Keratinocyte (primary cell): ENCODE measurements at regions not wholly inside any gene's neighbourhood (a gene's known extent, or its start where the extent isn't known, plus 50 kb on each side); places are given as distances from the start of the nearest gene placed in this dataset.

Experiments
- DNase-seq: peaks from one replicate; pipeline ENCODE4 v3.0.0-alpha.2; 2011; ENCODE audit warnings: low read depth, missing footprints, low spot score
- FAIRE-seq: peaks from 2 replicates; lab custom pipeline; 2011; peaks lifted over from hg19 to GRCh38; lab: Jason Lieb, UNC
- H2AFZ ChIP-seq: 2 replicates; pipeline ENCODE4 v1.6.0; 2012; ENCODE audit warnings: low read length, control low read depth, inconsistent platforms; ENCODE audit not compliant: control insufficient read depth
- H3K27ac ChIP-seq: 2 replicates; pipeline ENCODE4 v1.5.1; 2011; ENCODE audit warnings: low read length; ENCODE audit not compliant: control insufficient read depth, insufficient read depth
- H3K27me3 ChIP-seq: 3 replicates; pipeline ENCODE4 v1.6.0; 2011; ENCODE audit warnings: low read length; ENCODE audit not compliant: control insufficient read depth, insufficient read depth; ENCODE audit errors: extremely low read depth
- H3K36me3 ChIP-seq, 2 experiments: 2 replicates in 1 of 2; 3 replicates in 1 of 2; pipeline ENCODE4 v1.5.1; 2011; ENCODE audit warnings: low read length in 2 of 2, mild to moderate bottlenecking in 1 of 2; ENCODE audit not compliant: control insufficient read depth in 2 of 2, insufficient read depth in 2 of 2; ENCODE audit errors: extremely low read depth in 1 of 2
- H3K4me1 ChIP-seq: 3 replicates; pipeline ENCODE4 v1.5.1; 2011; ENCODE audit warnings: low read length; ENCODE audit not compliant: control insufficient read depth, insufficient read depth; ENCODE audit errors: extremely low read depth
- H3K4me2 ChIP-seq: 3 replicates; pipeline ENCODE4 v1.6.0; 2011; ENCODE audit warnings: low read depth, low read length; ENCODE audit not compliant: control insufficient read depth, insufficient read depth; ENCODE audit errors: extremely low read depth
- H3K4me3 ChIP-seq, 3 experiments: fragments of 200-600 bp in 1 of 3; sonication (generic) in 1 of 3; 2 replicates in 2 of 3; 3 replicates in 1 of 3; pipeline ENCODE4 v1.5.1; 2011 to 2016; ENCODE audit warnings: low read length in 3 of 3, mild to moderate bottlenecking in 3 of 3, control low read depth in 2 of 3, inconsistent platforms in 1 of 3, low read depth in 1 of 3, mixed read lengths in 1 of 3, mixed run types in 1 of 3, moderate library complexity in 1 of 3; ENCODE audit not compliant: control insufficient read depth in 2 of 3, insufficient read depth in 2 of 3; ENCODE audit errors: extremely low read depth in 1 of 3
- H3K79me2 ChIP-seq: 2 replicates; pipeline ENCODE4 v1.6.0; 2012; ENCODE audit warnings: low read length; ENCODE audit not compliant: control insufficient read depth, insufficient read depth
- H3K9ac ChIP-seq: 3 replicates; pipeline ENCODE4 v1.6.0; 2011; ENCODE audit warnings: low read length; ENCODE audit not compliant: control insufficient read depth, insufficient read depth; ENCODE audit errors: extremely low read depth
- H3K9me1 ChIP-seq: 3 replicates; pipeline ENCODE4 v1.6.0; 2011; ENCODE audit warnings: low read length; ENCODE audit not compliant: control insufficient read depth, insufficient read depth; ENCODE audit errors: extremely low read depth
- H3K9me3 ChIP-seq: 2 replicates; pipeline ENCODE4 v1.5.1; 2012; ENCODE audit warnings: low read depth, low read length; ENCODE audit not compliant: control insufficient read depth
- H4K20me1 ChIP-seq: 3 replicates; pipeline ENCODE4 v1.6.0; 2011; ENCODE audit warnings: low read length; ENCODE audit not compliant: control insufficient read depth, insufficient read depth; ENCODE audit errors: extremely low read depth
- CTCF ChIP-seq, 3 experiments: IDR thresholded peaks in 1 of 3; conservative IDR thresholded peaks in 1 of 3; optimal IDR thresholded peaks in 1 of 3; 2 replicates in 2 of 3; 3 replicates in 1 of 3; pipeline versions ENCODE3 to v1.5.1; 2011; ENCODE audit warnings: low read length in 3 of 3, mild to moderate bottlenecking in 3 of 3, moderate library complexity in 2 of 3, control low read depth in 1 of 3, inconsistent platforms in 1 of 3; ENCODE audit not compliant: insufficient read depth in 2 of 3; ENCODE audit errors: extremely low read depth in 1 of 3
- EZH2 ChIP-seq: IDR thresholded peaks from one replicate; pipeline ENCODE4 v1.6.1; 2012; ENCODE audit warnings: inconsistent platforms, mild to moderate bottlenecking, low read length, moderate library complexity
- dilution Hi-C: fragments of 300-500 bp; cut with MboI; formaldehyde crosslinking; loops from one replicate; pipeline ENCODE4 v1.7.0; 2020; ENCODE audit warnings: low sequenced_read_pairs; ENCODE audit not compliant: extremely low pct_ligation_motif_present

GRCh38 chr18:40099641-40100040 lies 1855.4 kb upstream of the PIK3C3 start:
- no peaks in the 10 kb centered on the region for H3K9me3 ChIP-seq
- TF ChIP-seq CTCF (optimal IDR thresholded peaks at IDR 0.05 in 1 of 3, IDR thresholded peaks at IDR 0.05 in 1 of 3, conservative IDR thresholded peaks at IDR 0.05 in 1 of 3; ENCODE audit: extremely low read depth in 1 of 3, insufficient read depth in 2 of 3, low read length in 3 of 3) (no peak), EZH2 (no peak)
- H3K27ac ChIP-seq, result no peak overlapping the region
- H3K27me3 ChIP-seq, result no peaks in the 10 kb centered on the region
- no peak overlapping the region for H3K4me2 ChIP-seq
- no peak overlapping the region for H3K9ac ChIP-seq
- no peaks in the 10 kb centered on the region for H4K20me1 ChIP-seq
- H3K9me1 ChIP-seq, result no peaks in the 10 kb centered on the region
- H2AFZ ChIP-seq, result no peak overlapping the region
- H3K36me3 ChIP-seq, result no peaks in the 10 kb centered on the region
- DNase-seq (no peak), FAIRE-seq (no peak)
- dilution Hi-C loops, result no loop called here
- H3K79me2 ChIP-seq, result no peaks in the 10 kb centered on the region
- no peaks in the 10 kb centered on the region for H3K4me1 ChIP-seq
- no peak overlapping the region for H3K4me3 ChIP-seq

GRCh38 chr18:40096675-40097074 lies 1858.4 kb upstream of the PIK3C3 start:
- Histone ChIP-seq H3K27ac (no peak overlapping the region), H3K36me3 (no peaks in the 10 kb centered on the region), H3K27me3 (peaks cover 13% of the 10 kb centered on the region), H3K4me1 (no peaks in the 10 kb centered on the region), H3K9ac (no peak overlapping the region), H3K4me2 (no peak overlapping the region), H4K20me1 (no peaks in the 10 kb centered on the region), H3K9me1 (no peaks in the 10 kb centered on the region), H3K79me2 (no peaks in the 10 kb centered on the region), H2AFZ (no peak overlapping the region), H3K4me3 (no peak overlapping the region), H3K9me3 (no peaks in the 10 kb centered on the region)
- no peak for TF ChIP-seq EZH2
- no peak for TF ChIP-seq CTCF (optimal IDR thresholded peaks at IDR 0.05 in 1 of 3, IDR thresholded peaks at IDR 0.05 in 1 of 3, conservative IDR thresholded peaks at IDR 0.05 in 1 of 3; ENCODE audit: extremely low read depth in 1 of 3, insufficient read depth in 2 of 3, low read length in 3 of 3)
- DNase-seq (no peak), FAIRE-seq (no peak)
- dilution Hi-C loops, result no loop called here
